Mammary epithelial cell (primary cell): ENCODE measurements at regions not wholly inside any gene's neighbourhood (a gene's known extent, or its start where the extent isn't known, plus 50 kb on each side); places are given as distances from the start of the nearest gene placed in this dataset.

Experiments
- EZH2 ChIP-seq: IDR thresholded peaks from 2 replicates; pipeline ENCODE4 v1.6.1; 2012; ENCODE audit warnings: low read length, inconsistent platforms, borderline replicate concordance
- TF ChIP-seq, protein P1 (sequence below), 2 donors: IDR thresholded peaks in 1 of 2; conservative IDR thresholded peaks in 1 of 2; 2 replicates each; pipeline ENCODE4 v1.5.1; 2011 to 2012; ENCODE audit warnings: inconsistent platforms in 2 of 2, low read length in 2 of 2, mild to moderate bottlenecking in 2 of 2, control low read depth in 1 of 2, low read depth in 1 of 2; ENCODE audit not compliant: insufficient read depth in 1 of 2; ENCODE audit errors: extremely low read depth in 1 of 2

- TF ChIP-seq, protein P1, sequence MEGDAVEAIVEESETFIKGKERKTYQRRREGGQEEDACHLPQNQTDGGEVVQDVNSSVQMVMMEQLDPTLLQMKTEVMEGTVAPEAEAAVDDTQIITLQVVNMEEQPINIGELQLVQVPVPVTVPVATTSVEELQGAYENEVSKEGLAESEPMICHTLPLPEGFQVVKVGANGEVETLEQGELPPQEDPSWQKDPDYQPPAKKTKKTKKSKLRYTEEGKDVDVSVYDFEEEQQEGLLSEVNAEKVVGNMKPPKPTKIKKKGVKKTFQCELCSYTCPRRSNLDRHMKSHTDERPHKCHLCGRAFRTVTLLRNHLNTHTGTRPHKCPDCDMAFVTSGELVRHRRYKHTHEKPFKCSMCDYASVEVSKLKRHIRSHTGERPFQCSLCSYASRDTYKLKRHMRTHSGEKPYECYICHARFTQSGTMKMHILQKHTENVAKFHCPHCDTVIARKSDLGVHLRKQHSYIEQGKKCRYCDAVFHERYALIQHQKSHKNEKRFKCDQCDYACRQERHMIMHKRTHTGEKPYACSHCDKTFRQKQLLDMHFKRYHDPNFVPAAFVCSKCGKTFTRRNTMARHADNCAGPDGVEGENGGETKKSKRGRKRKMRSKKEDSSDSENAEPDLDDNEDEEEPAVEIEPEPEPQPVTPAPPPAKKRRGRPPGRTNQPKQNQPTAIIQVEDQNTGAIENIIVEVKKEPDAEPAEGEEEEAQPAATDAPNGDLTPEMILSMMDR (conservative IDR thresholded peaks at IDR 0.05 in 1 of 2, IDR thresholded peaks at IDR 0.05 in 1 of 2; ENCODE audit: extremely low read depth in 1 of 2, insufficient read depth in 1 of 2, low read depth in 1 of 2, low read length in 2 of 2) = no peak
- TF ChIP-seq EZH2 = no peak
These were observed 316.7 kb downstream of the ANTXR2 start for GRCh38 chr4:79756140-79756895.
